ENCODE measurements at regions not wholly inside any gene's neighbourhood (a gene's known extent, or its start where the extent isn't known, plus 50 kb on each side); places are given as distances from the start of the nearest gene placed in this dataset.

GRCh38 chr9:30982301-30982700 is 1402.1 kb upstream of the ACO1 start:
- no peak for DNase-seq
- Histone ChIP-seq H3K27me3 (replicated peaks; ENCODE audit: insufficient read depth, low read length) (no peaks in the 10 kb centered on the region), H3K4me1 (ENCODE audit: low read length) (no peaks in the 10 kb centered on the region), H3K36me3 (replicated peaks; ENCODE audit: insufficient read depth, low read length) (no peaks in the 10 kb centered on the region), H3K9ac (ENCODE audit: low read length) (no peak overlapping the region), H3K79me2 (ENCODE audit: low read length) (no peaks in the 10 kb centered on the region), H3K4me3 (ENCODE audit: low read length) (no peak overlapping the region), H3K9me3 (replicated peaks; ENCODE audit: insufficient read depth, low read length) (no peaks in the 10 kb centered on the region), H4K20me1 (ENCODE audit: insufficient read depth, low read length) (no peaks in the 10 kb centered on the region), H3F3A (ENCODE audit: insufficient read depth, low read length) (no peaks in the 10 kb centered on the region), H3K9me2 (replicated peaks; ENCODE audit: insufficient read depth, low read length) (no peaks in the 10 kb centered on the region), H2AFZ (ENCODE audit: low read length) (no peak overlapping the region), H3K4me2 (ENCODE audit: low read depth, low read length) (no peak overlapping the region), H3K27ac (ENCODE audit: low read length) (no peak overlapping the region)
- TF ChIP-seq EZH2 (optimal IDR thresholded peaks at IDR 0.05; ENCODE audit: low read depth, low read length) (no peak), CTCF (IDR thresholded peaks at IDR 0.05; ENCODE audit: low read length) (no peak), EZH2phosphoT487 (IDR thresholded peaks at IDR 0.05; ENCODE audit: low read length) (no peak)

- Histone ChIP-seq H2AFZ (ENCODE audit: low read length) (no peak overlapping the region), H3K9me3 (replicated peaks; ENCODE audit: insufficient read depth, low read length) (no peaks in the 10 kb centered on the region), H3K4me2 (ENCODE audit: low read depth, low read length) (no peak overlapping the region), H3K27me3 (replicated peaks; ENCODE audit: insufficient read depth, low read length) (no peaks in the 10 kb centered on the region), H3K9ac (ENCODE audit: low read length) (no peak overlapping the region), H3K79me2 (ENCODE audit: low read length) (no peaks in the 10 kb centered on the region), H3K36me3 (replicated peaks; ENCODE audit: insufficient read depth, low read length) (no peaks in the 10 kb centered on the region), H3K4me1 (ENCODE audit: low read length) (no peaks in the 10 kb centered on the region), H4K20me1 (ENCODE audit: insufficient read depth, low read length) (no peaks in the 10 kb centered on the region), H3K9me2 (replicated peaks; ENCODE audit: insufficient read depth, low read length) (no peaks in the 10 kb centered on the region), H3K4me3 (ENCODE audit: low read length) (no peak overlapping the region), H3F3A (ENCODE audit: insufficient read depth, low read length) (no peaks in the 10 kb centered on the region), H3K27ac (ENCODE audit: low read length) (no peak overlapping the region)
- TF ChIP-seq CTCF (IDR thresholded peaks at IDR 0.05; ENCODE audit: low read length) (no peak), EZH2 (optimal IDR thresholded peaks at IDR 0.05; ENCODE audit: low read depth, low read length) (no peak), EZH2phosphoT487 (IDR thresholded peaks at IDR 0.05; ENCODE audit: low read length) (no peak)
- no peak for DNase-seq
Observed at GRCh38 chr9:30995956-30996738, 1388.3 kb upstream of the ACO1 start.

- Histone ChIP-seq H4K20me1 (ENCODE audit: insufficient read depth, low read length) (no peaks in the 10 kb centered on the region), H2AFZ (ENCODE audit: low read length) (no peak overlapping the region), H3K4me1 (ENCODE audit: low read length) (no peaks in the 10 kb centered on the region), H3F3A (ENCODE audit: insufficient read depth, low read length) (no peaks in the 10 kb centered on the region), H3K27me3 (replicated peaks; ENCODE audit: insufficient read depth, low read length) (no peaks in the 10 kb centered on the region), H3K79me2 (ENCODE audit: low read length) (no peaks in the 10 kb centered on the region), H3K9me2 (replicated peaks; ENCODE audit: insufficient read depth, low read length) (no peaks in the 10 kb centered on the region), H3K9me3 (replicated peaks; ENCODE audit: insufficient read depth, low read length) (no peaks in the 10 kb centered on the region), H3K27ac (ENCODE audit: low read length) (no peak overlapping the region), H3K4me3 (ENCODE audit: low read length) (no peak overlapping the region), H3K9ac (ENCODE audit: low read length) (no peak overlapping the region), H3K36me3 (replicated peaks; ENCODE audit: insufficient read depth, low read length) (no peaks in the 10 kb centered on the region), H3K4me2 (ENCODE audit: low read depth, low read length) (no peak overlapping the region)
- no peak for DNase-seq
- TF ChIP-seq CTCF (IDR thresholded peaks at IDR 0.05; ENCODE audit: low read length) (no peak), EZH2phosphoT487 (IDR thresholded peaks at IDR 0.05; ENCODE audit: low read length) (no peak), EZH2 (optimal IDR thresholded peaks at IDR 0.05; ENCODE audit: low read depth, low read length) (no peak)
Observed at GRCh38 chr9:30996761-30997160, 1387.7 kb upstream of the ACO1 start.
